ENCODE measurements at regions not wholly inside any gene's neighbourhood (a gene's known extent, or its start where the extent isn't known, plus 50 kb on each side); places are given as distances from the start of the nearest gene placed in this dataset.
"Not testable (repeated sequence)": the region's sequence is repeated elsewhere in the genome, so short reads cannot be mapped to it uniquely, and the experiment has no call there.

DNA sequence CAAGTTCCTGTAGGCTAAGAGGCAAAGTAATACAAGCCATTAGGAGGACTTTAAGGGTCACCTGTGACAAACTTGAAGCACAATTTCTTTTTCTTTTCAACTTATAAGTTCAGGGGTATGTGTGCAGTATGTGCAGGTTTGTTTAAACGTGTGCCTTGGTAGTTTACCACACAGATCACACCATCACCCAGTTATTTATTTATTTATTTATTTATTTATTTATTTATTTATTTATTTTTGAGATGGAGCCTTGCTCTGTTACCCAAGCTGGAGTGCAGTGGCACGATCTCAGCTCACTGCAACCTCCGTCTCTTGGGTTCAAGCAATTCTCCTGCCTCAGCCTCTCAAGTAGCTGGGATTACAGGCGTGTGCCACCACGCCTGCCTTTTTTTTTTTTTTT is 86.2 kb upstream of the ACBD5 start:
- H3K79me1 ChIP-seq (ENCODE audit: low read depth in 1 of 2, low read length in 2 of 2); BruUV-seq (replicated peaks); in situ Hi-C loops (cut with MboI; ENCODE audit: low sequenced_read_pairs); H3K56ac ChIP-seq (ENCODE audit: extremely low read depth, insufficient read depth, low read length); POLR2A ChIA-PET (ENCODE audit: unreplicated experiment); H3K4me1 ChIP-seq (ENCODE audit: control insufficient read depth, insufficient read depth, low read length); H2AK5ac ChIP-seq (ENCODE audit: low read depth, low read length); H4K20me1 ChIP-seq (ENCODE audit: insufficient read depth, low read length); H4K8ac ChIP-seq (ENCODE audit: low read depth in 2 of 2, low read length in 2 of 2); H2BK15ac ChIP-seq (ENCODE audit: low read depth, low read length); CTCF ChIA-PET; H3K4me2 ChIP-seq (ENCODE audit: low read depth, low read length); DNase-seq; H4K5ac ChIP-seq (ENCODE audit: low read depth, low read length); dilution Hi-C loops (cut with HindIII; ENCODE audit: low sequenced_read_pairs, unreplicated experiment); H4K91ac ChIP-seq (ENCODE audit: insufficient read depth, low read depth, low read length); H2BK20ac ChIP-seq (ENCODE audit: low read depth, low read length); H3K9me1 ChIP-seq (ENCODE audit: insufficient read depth, low read length); ATAC-seq (ENCODE audit: low read depth); H2BK120ac ChIP-seq (ENCODE audit: low read depth, low read length); H3K4ac ChIP-seq (ENCODE audit: low read depth, low read length); H2AFZ ChIP-seq (replicated peaks; ENCODE audit: low read length, poor library complexity); H3K4me3 ChIP-seq (ENCODE audit: insufficient read depth, low read depth, low read length); H3K27ac ChIP-seq (ENCODE audit: insufficient read depth, low read length); H3K9ac ChIP-seq (ENCODE audit: low read depth, low read length); H2AK9ac ChIP-seq (replicated peaks; ENCODE audit: low read depth, low read length, poor library complexity); H3K36me3 ChIP-seq (ENCODE audit: control insufficient read depth, insufficient read depth, low read length); H3K27me3 ChIP-seq (ENCODE audit: control insufficient read depth, insufficient read depth, low read length); H3K9me3 ChIP-seq (ENCODE audit: control insufficient read depth, insufficient read depth, low read length); H3K23ac ChIP-seq (ENCODE audit: low read depth, low read length); H3K14ac ChIP-seq (replicated peaks; ENCODE audit: low read depth, low read length); intact Hi-C loops (cut with micrococcal nuclease); H3K18ac ChIP-seq (ENCODE audit: low read depth, low read length); H2BK5ac ChIP-seq (ENCODE audit: low read depth, low read length, poor library complexity, severe bottlenecking): not testable (repeated sequence)
- no CpG with 5 or more reads among the region's 5 CpGs for WGBS, 2 experiments (ENCODE audit: extremely low coverage in 2 of 2, insufficient read length in 1 of 2)
